Erythroblast (primary cell): ENCODE measurements at regions not wholly inside any gene's neighbourhood (a gene's known extent, or its start where the extent isn't known, plus 50 kb on each side); places are given as distances from the start of the nearest gene placed in this dataset.

Experiments used
- GATA1 ChIP-seq: IDR thresholded peaks from 2 replicates; pipeline ENCODE4 v1.6.1; 2011; ENCODE audit warnings: low read depth, mild to moderate bottlenecking, control low read depth, low read length, moderate library complexity
- POLR2A ChIP-seq: IDR thresholded peaks from 2 replicates; pipeline ENCODE4 v1.6.1; 2011; ENCODE audit warnings: mild to moderate bottlenecking, low read length

DNA sequence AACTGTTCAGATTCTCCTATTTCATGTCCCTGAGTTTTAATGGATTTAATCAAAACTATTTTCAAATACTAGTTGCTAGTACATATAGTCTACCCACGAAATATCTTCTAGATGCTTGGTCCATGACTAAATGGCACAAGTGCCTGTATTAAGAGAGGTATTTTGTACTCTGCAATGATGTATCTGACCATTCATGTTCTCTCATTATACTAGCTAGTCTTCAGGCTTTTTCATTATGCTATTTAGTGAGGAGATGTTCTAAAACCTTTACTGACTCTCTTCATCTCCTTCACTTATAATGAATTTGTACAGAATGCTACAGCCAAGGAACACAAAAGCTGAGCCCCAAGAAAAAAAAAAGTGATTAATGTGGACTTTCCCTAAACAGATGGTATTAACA lies 222.5 kb downstream of the AHR start:
- TF ChIP-seq POLR2A, result no peak
- TF ChIP-seq GATA1, result no peak
